ENCODE measurements at regions not wholly inside any gene's neighbourhood (a gene's known extent, or its start where the extent isn't known, plus 50 kb on each side); places are given as distances from the start of the nearest gene placed in this dataset.
A peak's percentile ranks its signal among the peaks of the same experiment; 100 is the strongest.
"Not testable (repeated sequence)": the region's sequence is repeated elsewhere in the genome, so short reads cannot be mapped to it uniquely, and the experiment has no call there.

DNA sequence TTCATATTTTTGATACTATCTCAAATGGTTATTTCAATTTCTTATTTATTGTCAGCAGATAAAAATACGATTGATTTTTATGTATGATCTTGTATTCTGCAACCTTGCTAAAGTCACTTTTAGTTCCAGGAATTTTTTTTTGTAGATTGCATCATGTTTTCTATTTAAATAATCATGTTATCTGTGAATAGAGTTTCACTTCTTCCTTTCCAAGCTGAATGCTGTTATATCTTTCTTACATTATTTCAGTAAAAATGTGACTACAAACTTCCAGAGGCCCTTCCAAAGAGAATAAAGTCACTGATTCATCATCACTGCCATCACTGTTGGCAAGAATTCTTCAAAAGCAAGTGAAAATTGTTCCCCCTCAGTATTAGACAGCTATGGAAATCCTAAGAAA lies 104.7 kb upstream of the RAP1B start:
- DNase-seq (ENCODE audit: low read depth in 2 of 2), result no peak

DNA sequence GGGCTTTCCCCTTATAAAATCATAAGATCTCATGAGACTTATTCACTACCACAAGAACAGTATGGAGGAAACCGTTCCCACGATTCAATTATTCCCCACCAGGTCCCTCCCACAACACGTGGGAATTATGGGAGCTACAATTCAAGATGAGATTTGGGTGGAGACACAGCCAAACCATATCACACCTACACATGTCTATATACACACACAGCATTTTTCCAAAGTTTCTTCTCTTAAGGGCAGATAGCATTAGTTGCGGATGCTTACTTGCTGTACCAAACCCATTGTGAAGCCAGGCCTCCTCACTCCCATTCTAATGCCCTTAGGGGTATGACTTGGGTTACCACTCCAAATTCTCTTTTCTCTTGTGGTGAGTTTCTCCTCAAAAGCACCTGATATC lies 104.1 kb upstream of the RAP1B start:
- DNase-seq (ENCODE audit: low read depth in 2 of 2), result no peak

DNA sequence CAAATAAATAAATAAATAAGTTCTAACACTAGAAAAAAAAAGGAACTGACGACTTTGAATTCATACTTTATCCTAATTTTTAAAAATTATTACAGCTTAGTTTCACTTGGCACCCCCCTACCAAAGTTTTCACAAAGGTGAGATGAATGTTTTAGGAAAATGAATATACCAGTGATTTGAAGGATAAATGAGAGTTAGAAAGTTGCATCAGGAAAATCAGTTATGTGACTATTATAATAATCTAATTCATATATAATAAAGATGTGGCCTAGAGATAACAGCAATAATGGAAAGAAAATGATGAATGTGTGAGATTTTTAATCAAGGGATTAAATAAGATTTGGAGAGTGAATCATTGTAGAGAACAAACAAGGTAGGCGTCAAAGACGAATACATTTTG lies 103.0 kb upstream of the RAP1B start:
- DNase-seq (ENCODE audit: low read depth in 2 of 2), result no peak

DNA sequence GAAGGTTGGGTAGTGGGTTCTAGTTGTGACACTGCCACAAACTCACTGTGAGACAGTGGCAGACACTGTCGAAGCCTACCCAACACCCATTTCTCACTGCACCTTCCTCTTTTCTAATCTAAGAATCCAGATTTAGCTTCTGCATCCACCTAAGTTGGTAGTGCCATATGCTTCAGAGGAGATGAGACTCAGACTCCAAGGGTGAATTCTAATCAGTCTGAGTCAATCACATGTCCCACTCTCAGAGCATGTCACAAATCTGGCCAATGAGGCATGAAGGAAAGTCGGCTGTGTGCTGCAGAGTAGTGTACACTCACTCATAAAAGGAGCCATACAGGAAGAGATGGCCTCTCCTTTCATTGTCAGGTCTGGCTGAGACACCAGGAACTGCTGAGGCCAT lies 102.1 kb upstream of the RAP1B start:
- DNase-seq (ENCODE audit: low read depth in 2 of 2), result no peak

DNA sequence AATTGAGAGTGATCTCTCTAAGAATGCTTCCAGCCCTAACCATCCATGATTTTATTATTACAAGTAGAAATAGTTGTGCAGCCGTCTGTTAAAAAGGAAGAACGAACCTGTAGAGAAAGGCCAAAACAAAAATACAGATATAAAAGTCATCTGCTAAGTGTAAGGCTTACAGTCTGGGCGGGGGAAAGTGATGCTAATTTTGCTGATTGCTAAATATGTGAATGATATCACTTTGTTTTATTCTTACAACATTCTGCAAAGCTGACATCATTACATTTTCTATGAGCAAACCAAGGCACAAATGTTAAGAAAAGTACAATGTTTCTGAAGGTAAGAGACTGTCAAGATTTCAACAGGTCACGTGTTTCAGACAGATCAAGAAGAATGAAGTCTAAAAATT lies 101.5 kb upstream of the RAP1B start:
- no peak for DNase-seq (ENCODE audit: low read depth in 2 of 2)

DNA sequence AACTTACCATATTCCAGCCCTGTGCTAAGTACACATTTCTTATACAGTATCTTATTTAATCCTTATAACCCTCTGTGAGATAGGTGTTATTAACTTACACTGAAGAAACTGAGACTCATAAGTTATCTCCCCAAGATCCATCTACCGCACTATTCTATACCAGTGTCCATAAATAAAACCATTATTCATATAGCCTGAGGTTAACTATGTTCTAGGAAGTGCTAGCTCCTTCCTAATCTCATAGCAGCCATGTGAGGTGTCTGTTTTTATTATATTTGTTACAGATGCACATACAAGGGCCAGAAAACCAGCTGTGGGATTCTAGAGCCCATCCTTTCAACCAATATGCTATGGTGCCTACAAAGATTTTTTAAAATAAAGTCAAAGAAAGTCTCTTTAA lies 100.3 kb upstream of the RAP1B start:
- no peak for DNase-seq (ENCODE audit: low read depth in 2 of 2)

DNA sequence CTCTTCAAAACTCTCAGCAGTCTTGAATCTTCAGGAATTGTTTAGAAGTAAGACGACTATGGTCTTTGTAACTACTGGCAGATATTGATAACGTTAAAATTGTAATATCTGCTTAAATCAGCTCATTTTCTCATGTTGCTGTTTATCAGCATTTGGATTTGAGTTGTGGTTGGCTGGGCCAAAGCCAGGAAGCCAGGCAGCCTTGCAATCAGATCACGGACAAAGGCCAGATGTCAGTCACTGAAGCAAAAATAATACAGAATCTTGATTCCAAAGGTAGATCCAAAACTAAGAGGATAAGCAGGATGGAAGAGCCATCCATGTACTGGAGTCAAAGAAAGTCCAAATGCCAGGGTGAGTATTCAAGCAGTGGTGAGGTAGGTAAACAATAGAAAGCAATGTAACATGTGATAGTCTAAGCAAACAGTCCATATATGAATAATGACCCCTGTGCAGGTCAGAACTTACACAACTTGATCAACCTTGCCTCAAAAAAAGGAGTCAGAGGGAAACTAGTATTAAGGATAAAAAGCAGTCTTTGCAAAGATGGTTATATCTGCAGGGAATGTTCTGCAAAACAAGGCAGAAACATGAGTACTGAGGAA lies 95.8 kb upstream of the RAP1B start:
- DNase-seq (ENCODE audit: low read depth in 2 of 2), result no peak

DNA sequence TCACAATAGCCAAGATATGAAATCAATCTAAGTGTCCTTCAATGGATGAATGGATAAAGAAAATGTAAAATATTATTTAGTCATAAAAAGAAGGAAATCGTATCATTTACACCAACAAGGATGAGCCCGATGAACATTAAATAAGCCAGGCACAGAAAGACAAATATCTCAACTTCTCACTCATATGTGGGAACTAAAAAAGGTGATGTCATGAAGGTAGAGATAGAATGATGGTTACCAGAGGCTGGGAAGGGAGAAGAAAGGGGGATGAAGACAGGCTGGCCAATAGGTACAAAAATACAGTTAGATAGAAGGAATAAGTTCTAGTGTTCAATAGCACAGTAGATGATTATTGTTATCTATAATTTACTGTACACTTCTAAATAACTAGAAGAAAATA lies 94.9 kb upstream of the RAP1B start:
- DNase-seq (ENCODE audit: low read depth in 2 of 2), result no peak

DNA sequence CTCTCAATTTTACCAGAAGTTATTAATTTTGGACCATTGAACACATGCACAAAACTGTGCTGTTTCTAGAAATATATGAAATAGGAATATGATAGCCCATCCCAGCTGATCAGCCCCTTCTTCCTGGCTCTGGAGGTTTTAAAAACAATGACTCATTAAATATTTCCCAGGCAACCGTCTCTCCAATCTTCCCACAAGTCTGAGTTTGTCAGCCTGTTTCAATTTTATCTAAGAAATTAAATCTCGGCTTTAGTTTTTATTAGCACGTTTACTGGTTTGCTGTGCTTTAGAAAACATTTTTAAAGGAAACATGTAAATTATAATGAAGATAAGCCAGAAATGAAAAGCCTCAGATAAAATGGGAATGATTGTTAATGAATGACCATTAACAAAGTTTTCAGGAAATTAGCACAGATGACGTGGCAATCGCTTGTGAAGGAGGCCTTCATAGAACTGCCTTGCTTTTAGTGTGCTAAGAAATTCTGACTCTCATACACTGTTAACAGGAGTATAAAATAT lies 89.3 kb upstream of the RAP1B start:
- no peak for DNase-seq (ENCODE audit: low read depth in 2 of 2)

DNA sequence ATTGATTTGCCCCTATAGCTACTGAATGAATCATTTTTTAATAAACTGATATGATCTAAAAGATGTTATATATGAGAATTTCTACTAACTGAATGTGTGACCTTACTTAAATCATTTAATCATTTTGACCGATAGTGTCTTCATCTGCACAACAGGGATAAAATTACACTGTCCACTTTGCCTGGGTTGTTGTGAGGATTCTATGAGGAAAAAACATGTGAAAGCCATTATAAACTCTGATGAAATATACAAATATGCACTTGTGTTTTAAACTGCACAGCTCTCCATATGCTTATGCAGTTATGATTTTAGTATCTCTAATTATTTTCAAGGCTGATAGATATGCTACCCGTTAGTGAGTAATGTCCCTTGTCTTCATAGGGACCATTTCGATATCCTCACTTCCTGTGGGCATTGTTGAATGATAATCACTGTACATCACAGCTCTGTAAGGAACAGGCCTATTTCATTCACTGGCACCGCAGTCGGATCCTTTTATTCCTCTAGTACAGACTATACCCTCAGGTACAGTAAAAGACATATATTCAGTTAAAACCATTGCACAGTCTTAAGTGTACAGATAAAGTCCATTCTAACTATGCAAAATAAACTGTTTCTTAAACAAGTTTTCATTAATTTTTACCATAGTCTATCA lies 88.7 kb upstream of the RAP1B start:
- no peak for DNase-seq (ENCODE audit: low read depth in 2 of 2)

DNA sequence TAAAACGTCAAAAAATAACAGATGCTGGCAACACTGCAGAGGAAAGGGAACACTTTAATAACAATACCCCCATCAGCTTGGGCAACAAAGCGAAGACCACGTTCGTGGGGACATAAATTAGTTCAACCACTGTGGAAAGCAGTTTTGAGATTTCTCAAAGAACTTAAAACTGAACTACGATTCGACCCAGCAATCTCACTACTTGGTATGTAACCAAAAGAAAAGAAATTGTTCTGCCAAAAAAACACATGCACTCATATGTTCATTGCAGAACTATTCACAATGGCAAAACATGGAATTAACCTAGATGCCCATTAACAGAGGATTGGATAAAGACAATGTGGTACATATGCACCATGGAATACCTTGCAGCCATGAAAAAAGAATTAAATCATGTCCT lies 81.2 kb upstream of the RAP1B start:
- DNase-seq (ENCODE audit: low read depth in 2 of 2), result no peak

DNA sequence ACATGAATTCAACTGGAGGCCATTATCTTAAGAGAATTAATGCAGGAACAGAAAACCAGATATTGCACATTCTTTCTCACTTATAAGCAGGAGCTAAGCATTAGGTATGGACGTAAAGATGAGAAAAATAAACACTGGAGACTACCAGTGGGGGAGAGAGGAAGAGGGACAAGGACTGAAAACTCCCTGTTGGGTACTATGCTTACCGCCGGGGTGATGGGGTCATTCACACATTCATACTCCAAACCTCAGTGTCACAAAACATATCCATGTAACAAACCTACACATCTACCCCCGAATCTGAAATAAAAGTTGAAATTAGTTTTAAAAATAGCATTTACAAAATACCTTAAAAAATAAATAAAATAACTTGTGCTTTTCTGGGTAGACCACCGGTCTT lies 80.8 kb upstream of the RAP1B start:
- no peak for DNase-seq (ENCODE audit: low read depth in 2 of 2)

DNA sequence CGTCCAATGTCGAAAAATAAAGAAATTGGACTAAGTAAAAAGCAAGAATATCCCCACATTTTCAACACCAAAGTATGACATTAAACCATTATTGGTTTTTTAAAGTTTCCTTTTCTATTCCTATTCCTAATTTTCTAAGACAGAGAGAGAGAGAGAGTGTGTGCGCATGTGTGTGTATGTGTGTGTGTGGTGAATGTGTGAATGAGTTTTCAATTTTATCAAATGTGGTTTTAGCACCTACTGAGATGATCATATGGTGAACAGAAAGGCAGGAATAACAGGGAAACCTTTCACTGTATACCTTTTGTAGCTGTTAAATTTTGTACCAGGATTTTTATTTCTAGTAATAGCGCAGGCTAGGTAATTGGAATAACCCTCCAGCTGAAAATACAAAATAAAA lies 80.4 kb upstream of the RAP1B start:
- no peak for DNase-seq (ENCODE audit: low read depth in 2 of 2)

DNA sequence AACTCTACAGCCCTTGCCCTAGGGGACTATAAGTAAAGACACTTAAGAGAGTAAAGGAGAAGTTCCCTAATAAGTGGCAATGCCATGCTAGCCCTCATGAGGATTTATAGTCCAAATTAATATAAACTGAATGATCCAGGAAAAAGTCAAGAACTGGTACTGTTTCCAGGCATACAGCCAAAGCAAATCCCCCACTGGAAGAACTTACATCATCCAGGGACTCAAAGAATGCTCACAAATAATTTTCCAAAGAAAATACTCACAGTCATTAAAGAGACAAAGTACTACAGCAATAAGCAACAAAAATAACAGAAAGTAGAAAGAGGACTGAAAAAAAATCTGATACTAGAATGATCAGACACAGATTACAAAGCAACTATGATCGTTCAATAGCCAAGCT lies 79.7 kb upstream of the RAP1B start:
- DNase-seq (ENCODE audit: low read depth in 2 of 2), result no peak

DNA sequence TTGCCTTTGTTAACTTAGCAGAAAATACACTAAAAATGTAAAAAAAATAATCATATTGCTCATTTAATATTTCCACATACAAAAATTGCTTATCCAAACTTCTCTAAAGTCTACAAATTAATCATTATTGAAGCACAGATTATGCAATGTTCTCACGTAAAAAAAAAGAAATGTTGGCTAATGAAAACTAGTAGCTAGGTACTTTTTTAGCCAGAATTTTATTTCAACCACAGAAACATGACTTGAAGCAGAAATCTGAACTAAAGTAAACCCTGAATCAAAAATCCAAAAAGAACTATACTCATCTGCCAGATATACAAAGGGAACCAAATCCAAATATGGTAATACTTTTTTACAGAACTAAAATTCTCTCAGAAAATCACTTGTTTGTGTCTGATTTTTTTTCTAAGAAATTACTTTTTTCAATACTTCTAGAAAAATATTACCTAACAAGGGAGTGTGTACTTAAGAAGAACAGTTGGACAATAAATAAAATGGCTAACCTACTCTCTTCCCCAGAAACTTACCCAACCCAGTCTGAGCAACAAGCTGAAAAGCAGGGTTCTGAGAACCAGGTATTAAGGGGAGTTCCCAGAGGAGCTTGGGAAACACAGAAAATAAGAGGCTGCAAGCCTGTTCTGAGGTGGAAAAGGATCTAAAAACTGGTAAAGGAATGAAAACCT lies 78.4 kb upstream of the RAP1B start:
- DNase-seq (ENCODE audit: low read depth in 2 of 2), result no peak

DNA sequence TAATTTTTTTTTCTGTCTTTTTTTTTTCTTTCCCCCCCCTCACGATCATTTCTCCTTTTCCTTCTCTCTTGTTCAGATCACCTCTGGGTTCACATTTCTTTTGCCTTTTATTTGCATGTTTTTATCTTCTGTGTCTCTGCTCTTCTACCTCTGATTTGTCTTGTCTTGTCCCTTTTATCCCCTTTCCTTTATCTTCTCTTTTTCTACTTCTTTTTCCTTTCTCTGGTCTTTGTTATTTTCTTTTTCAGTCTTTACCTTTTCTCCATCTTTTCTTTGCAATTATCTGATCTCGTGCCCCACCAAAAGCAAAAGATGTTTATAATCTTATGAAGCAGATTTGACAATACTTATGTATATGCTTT lies 77.8 kb upstream of the RAP1B start:
- no peak for DNase-seq (ENCODE audit: low read depth in 2 of 2)

DNA sequence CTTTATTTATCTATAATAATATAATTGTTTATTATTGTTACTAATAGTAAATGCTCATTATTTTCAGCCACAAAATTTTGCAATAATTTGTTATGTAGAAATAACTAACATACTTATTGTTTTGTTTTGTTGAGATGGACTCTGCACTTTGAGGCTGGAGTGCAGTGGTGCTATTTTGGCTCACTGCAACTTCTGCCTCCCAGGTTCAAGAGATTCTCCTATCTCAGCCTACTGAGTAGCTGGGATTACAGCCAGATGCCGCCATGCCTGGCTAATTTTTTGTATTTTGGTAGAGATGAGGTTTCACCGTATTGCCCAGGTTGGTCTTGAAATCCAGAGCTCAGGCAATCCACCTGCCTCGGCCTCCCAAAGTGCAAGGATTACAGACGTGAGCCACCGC lies 76.6 kb upstream of the RAP1B start:
- no peak for DNase-seq (ENCODE audit: low read depth in 2 of 2)

DNA sequence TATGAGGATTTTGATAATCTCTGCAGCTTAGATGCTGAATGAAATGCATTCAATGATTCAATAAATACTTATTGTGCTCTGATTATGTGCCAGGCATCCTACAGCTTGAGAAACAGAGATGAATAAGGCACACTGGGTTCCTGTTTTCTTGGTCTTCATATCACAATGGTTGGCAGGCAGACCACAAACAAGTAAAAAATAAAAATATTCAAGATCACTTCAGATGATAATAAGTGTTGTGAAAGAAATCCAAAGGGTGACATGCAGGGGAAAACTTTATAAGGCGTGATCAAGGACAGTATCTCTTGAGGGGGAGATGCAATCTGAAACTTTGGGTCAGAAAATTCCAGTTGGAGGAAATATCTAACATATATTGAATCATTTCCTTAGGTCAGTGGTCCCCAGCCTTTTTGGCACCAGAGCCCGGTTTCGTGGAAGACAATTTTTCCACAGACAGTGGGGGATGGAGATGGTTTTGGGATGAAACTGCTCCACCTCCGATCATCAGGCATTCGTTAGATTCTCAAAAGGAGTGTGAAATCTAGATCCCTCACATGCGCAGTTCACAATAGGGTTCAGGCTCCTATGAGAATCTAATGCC lies 73.7 kb upstream of the RAP1B start:
- DNase-seq (ENCODE audit: low read depth in 2 of 2), result no peak

DNA sequence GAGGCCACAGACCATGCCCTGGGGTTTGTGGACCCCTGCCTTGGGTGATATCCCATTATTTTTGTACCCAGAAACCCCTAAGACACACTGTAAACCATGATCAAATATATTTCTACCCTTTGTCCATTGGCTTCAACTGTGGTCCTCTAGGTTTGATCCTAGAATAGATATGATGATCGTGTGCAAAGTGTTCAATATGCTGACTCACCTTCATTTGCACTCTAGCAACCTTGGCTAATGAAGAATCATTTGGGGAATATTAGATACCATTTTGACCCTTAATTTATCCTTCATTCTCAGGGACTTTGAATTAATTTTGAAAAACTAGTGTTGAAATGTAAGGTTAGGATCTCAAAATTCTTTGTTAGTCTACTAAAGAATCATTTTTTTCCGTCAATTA lies 73.1 kb upstream of the RAP1B start:
- no peak for DNase-seq (ENCODE audit: low read depth in 2 of 2)

DNA sequence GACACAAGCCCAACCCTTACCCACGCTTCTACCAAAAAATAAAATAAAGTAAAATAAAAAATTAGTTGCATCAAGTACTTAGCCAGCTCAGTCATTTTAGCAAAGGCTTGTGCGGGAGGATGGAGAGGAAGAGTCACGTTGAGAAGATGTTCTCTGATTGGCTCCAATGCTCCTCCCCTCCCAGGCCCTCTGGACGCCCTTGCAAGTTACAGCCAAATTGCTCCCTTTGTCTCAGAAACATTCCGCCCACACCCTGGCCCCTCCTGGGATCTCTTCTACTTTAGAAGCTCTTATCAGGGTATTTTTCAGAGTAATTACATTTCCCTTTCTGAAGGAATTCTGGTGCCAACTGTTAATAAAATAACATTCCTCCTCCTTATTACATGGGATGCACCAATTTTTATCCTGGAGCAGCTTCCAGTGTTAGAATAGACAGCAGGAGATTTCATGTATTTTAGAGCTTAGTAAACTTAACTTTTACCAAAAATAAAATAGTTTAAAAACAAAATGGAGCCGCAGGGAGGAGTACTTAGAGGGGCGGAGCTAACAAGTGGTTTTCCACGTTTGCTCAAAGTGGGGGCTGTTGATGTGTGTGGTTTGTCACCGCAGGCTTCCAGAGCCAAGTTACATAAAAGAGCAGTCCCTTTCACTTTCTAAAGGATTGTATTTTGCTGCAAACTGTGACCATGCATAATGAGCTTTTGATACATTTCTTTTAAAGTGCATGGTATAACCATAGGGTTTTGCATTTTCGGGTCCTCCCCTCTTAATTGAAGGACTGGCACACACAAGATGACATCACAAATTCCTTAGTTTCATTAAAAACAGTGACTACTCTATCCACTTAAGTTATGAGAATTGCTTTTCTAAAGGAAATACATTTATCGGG lies 71.7 kb upstream of the RAP1B start:
- DNase-seq (ENCODE audit: low read depth in 2 of 2), result peak; percentile 8 to 18

DNA sequence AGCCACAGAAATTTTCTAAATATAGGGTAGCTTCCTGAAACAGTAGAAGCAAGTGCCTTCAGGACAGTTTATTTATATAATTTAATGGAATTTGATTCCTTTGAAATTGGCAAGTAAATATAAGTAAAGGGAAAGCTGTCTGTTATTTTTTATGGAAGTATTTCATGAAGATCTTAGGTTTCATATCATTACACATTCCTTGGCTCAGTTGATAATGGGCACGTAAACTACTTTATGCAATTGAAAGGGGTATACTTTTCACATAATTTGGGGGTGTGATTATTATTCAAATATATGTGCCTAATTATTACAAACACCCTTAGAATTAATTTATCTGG lies 71.1 kb upstream of the RAP1B start:
- no peak for DNase-seq (ENCODE audit: low read depth in 2 of 2)

DNA sequence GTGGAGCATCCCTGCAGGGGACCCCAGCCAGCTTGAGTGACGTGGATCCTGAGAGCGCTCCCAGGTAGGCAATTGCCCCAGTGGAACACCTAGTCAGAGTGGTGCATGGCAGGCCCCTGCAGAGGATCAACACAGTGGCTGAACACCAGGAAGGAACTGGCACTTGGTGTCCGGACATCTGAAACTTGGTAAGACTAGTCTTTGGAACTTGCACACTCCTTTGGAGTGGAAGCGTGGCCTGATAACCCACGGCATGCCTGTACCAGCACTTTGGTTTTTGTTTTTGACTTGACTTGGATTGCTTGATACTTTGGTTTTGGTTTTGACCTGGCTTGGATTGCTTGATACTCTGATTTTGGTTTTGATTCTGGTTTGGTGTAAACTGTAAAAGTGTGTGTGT lies 69.9 kb upstream of the RAP1B start:
- not testable (repeated sequence) for DNase-seq (ENCODE audit: low read depth in 2 of 2)

All from stimulated activated CD8-positive, alpha-beta memory T cell treated with anti-CD3 and anti-CD28 coated beads, Interleukin-2, amount 100 ng/mL, for 48 hours (primary cell).